ENCODE measurements at regions not wholly inside any gene's neighbourhood (a gene's known extent, or its start where the extent isn't known, plus 50 kb on each side); places are given as distances from the start of the nearest gene placed in this dataset.

- Mint-ChIP-seq H3K27ac (ENCODE audit: unreplicated experiment) (no peak overlapping the region), H3K9me3 (ENCODE audit: unreplicated experiment) (no peaks in the 10 kb centered on the region), H3K27me3 (ENCODE audit: unreplicated experiment) (no peaks in the 10 kb centered on the region), H3K4me3 (ENCODE audit: unreplicated experiment) (no peak overlapping the region), H3K36me3 (ENCODE audit: unreplicated experiment) (no peaks in the 10 kb centered on the region), H3K4me1 (ENCODE audit: low read depth, unreplicated experiment) (peaks cover 7% of the 10 kb centered on the region)
- TF ChIP-seq CTCF (IDR thresholded peaks at IDR 0.05; ENCODE audit: partially characterized antibody, unreplicated experiment) = no peak
- no peak for DNase-seq
Observed at GRCh38 chr4:136784326-136784725, 748.0 kb downstream of the PCDH18 start.

- Mint-ChIP-seq H3K4me3 (ENCODE audit: unreplicated experiment) (no peak overlapping the region), H3K27me3 (ENCODE audit: unreplicated experiment) (no peaks in the 10 kb centered on the region), H3K9me3 (ENCODE audit: unreplicated experiment) (no peaks in the 10 kb centered on the region), H3K4me1 (ENCODE audit: low read depth, unreplicated experiment) (peaks cover 3% of the 10 kb centered on the region), H3K36me3 (ENCODE audit: unreplicated experiment) (no peaks in the 10 kb centered on the region), H3K27ac (ENCODE audit: unreplicated experiment) (no peak overlapping the region)
- no peak for TF ChIP-seq CTCF (IDR thresholded peaks at IDR 0.05; ENCODE audit: partially characterized antibody, unreplicated experiment)
- no peak for DNase-seq
Observed at GRCh38 chr4:136769717-136770116, 762.6 kb downstream of the PCDH18 start.

- Mint-ChIP-seq H3K36me3 (ENCODE audit: unreplicated experiment) (no peaks in the 10 kb centered on the region), H3K27ac (ENCODE audit: unreplicated experiment) (no peak overlapping the region), H3K9me3 (ENCODE audit: unreplicated experiment) (no peaks in the 10 kb centered on the region), H3K4me1 (ENCODE audit: low read depth, unreplicated experiment) (peaks cover 6% of the 10 kb centered on the region), H3K4me3 (ENCODE audit: unreplicated experiment) (no peak overlapping the region), H3K27me3 (ENCODE audit: unreplicated experiment) (no peaks in the 10 kb centered on the region)
- no peak for DNase-seq
- TF ChIP-seq CTCF (IDR thresholded peaks at IDR 0.05; ENCODE audit: partially characterized antibody, unreplicated experiment) = no peak
Observed at GRCh38 chr4:136768925-136769275, 763.4 kb downstream of the PCDH18 start.

- Mint-ChIP-seq H3K36me3 (ENCODE audit: unreplicated experiment) (no peaks in the 10 kb centered on the region), H3K9me3 (ENCODE audit: unreplicated experiment) (no peaks in the 10 kb centered on the region)
Observed at GRCh38 chr4:136768213-136768924, 763.9 kb downstream of the PCDH18 start.

More at GRCh38 chr4:136768213-136768924, 763.9 kb downstream of the PCDH18 start:
- DNase-seq = no peak
- Mint-ChIP-seq H3K27me3 (ENCODE audit: unreplicated experiment) (no peaks in the 10 kb centered on the region), H3K27ac (ENCODE audit: unreplicated experiment) (no peak overlapping the region), H3K4me1 (ENCODE audit: low read depth, unreplicated experiment) (peaks cover 7% of the 10 kb centered on the region), H3K4me3 (ENCODE audit: unreplicated experiment) (no peak overlapping the region)
- TF ChIP-seq CTCF (IDR thresholded peaks at IDR 0.05; ENCODE audit: partially characterized antibody, unreplicated experiment) = no peak

All from glutamatergic neuron (in vitro differentiated cells).